ENCODE measurements at regions not wholly inside any gene's neighbourhood (a gene's known extent, or its start where the extent isn't known, plus 50 kb on each side); places are given as distances from the start of the nearest gene placed in this dataset.

DNA sequence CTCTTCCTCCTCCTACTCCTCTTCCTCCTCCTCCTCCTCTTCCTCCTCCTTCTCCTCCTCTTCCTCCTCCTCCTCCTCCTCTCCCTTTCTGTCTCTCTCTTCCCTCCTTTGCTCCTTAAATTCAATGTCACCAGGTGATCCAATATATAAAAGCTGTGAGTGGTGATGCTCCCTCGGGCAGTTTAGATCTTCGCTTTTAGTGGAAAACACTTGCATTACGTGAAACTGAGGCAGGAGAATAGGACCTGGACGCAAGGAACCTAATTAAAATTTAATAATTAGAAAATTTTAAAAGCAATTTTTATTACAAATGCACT, 279.7 kb downstream of the XXYLT1 start:
- Histone ChIP-seq H3K36me3 (ENCODE audit: low read depth) (no peaks in the 10 kb centered on the region), H3F3A (ENCODE audit: insufficient read depth, low read depth) (no peaks in the 10 kb centered on the region), H3K9me2 (ENCODE audit: insufficient read depth) (no peaks in the 10 kb centered on the region), H2AFZ (no peak overlapping the region), H3K4me1 (replicated peaks; ENCODE audit: insufficient read depth) (peaks cover 9% of the 10 kb centered on the region), H3K27ac (no peak overlapping the region), H3K4me2 (no peak overlapping the region), H3K27me3 (ENCODE audit: insufficient read depth, low read depth) (no peaks in the 10 kb centered on the region), H4K20me1 (ENCODE audit: insufficient read depth) (no peaks in the 10 kb centered on the region), H3K79me2 (ENCODE audit: low read depth) (no peaks in the 10 kb centered on the region), H3K9me3 (ENCODE audit: insufficient read depth, low read depth) (no peaks in the 10 kb centered on the region), H3K4me3 (no peak overlapping the region)
- DNase-seq: no peak
- no TSS peak for BruUV-seq (replicated peaks)
- ChIA-PET CTCF (no interaction called here), POLR2A (ENCODE audit: unreplicated experiment) (interaction anchor here (0.7 kb wide), 1 partner anchor 10 kb away, joined by 3 read pairs; no protein-coding TSS in a partner anchor)
- intact Hi-C loops (cut with micrococcal nuclease; ENCODE audit: unreplicated experiment): no loop called here
- TF ChIP-seq, protein P1, sequence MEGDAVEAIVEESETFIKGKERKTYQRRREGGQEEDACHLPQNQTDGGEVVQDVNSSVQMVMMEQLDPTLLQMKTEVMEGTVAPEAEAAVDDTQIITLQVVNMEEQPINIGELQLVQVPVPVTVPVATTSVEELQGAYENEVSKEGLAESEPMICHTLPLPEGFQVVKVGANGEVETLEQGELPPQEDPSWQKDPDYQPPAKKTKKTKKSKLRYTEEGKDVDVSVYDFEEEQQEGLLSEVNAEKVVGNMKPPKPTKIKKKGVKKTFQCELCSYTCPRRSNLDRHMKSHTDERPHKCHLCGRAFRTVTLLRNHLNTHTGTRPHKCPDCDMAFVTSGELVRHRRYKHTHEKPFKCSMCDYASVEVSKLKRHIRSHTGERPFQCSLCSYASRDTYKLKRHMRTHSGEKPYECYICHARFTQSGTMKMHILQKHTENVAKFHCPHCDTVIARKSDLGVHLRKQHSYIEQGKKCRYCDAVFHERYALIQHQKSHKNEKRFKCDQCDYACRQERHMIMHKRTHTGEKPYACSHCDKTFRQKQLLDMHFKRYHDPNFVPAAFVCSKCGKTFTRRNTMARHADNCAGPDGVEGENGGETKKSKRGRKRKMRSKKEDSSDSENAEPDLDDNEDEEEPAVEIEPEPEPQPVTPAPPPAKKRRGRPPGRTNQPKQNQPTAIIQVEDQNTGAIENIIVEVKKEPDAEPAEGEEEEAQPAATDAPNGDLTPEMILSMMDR (conservative IDR thresholded peaks at IDR 0.05): no peak
- TF ChIP-seq EZH2 (IDR thresholded peaks at IDR 0.05; ENCODE audit: low read depth): no peak

DNA sequence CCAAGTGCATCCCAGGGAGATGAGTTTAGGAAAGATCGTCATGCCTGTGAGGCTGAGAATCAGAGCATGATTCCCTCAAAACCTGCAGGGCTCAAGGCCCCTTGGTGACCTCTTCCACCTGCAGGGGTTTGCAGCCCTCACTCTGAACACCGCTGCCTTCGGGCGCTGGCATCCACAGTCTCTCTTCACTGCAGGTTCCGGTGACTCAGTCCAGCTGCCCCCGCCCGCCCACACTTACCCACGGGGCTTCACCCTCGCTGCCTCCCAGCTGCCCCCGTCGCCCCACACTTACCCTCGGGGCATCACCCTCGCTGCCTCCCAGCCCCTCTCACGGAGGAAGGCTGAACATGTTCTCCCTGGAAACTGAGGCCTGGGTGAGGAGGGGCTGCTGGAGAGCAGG, 277.1 kb downstream of the XXYLT1 start:
- ChIA-PET CTCF (no interaction called here), POLR2A (ENCODE audit: unreplicated experiment) (no interaction called here)
- Histone ChIP-seq H3K27me3 (ENCODE audit: insufficient read depth, low read depth) (no peaks in the 10 kb centered on the region), H3K9me2 (ENCODE audit: insufficient read depth) (no peaks in the 10 kb centered on the region), H3K4me1 (replicated peaks; ENCODE audit: insufficient read depth) (no peaks in the 10 kb centered on the region), H3K4me2 (no peak overlapping the region), H3K27ac (no peak overlapping the region), H3K9me3 (ENCODE audit: insufficient read depth, low read depth) (no peaks in the 10 kb centered on the region), H3F3A (ENCODE audit: insufficient read depth, low read depth) (no peaks in the 10 kb centered on the region), H3K4me3 (no peak overlapping the region), H4K20me1 (ENCODE audit: insufficient read depth) (no peaks in the 10 kb centered on the region), H3K36me3 (ENCODE audit: low read depth) (no peaks in the 10 kb centered on the region), H2AFZ (no peak overlapping the region), H3K79me2 (ENCODE audit: low read depth) (no peaks in the 10 kb centered on the region)
- intact Hi-C loops (cut with micrococcal nuclease; ENCODE audit: unreplicated experiment): no loop called here
- BruUV-seq (replicated peaks): no TSS peak
- TF ChIP-seq, protein P1 (conservative IDR thresholded peaks at IDR 0.05): no peak
- no peak for TF ChIP-seq EZH2 (IDR thresholded peaks at IDR 0.05; ENCODE audit: low read depth)
- no peak for DNase-seq

DNA sequence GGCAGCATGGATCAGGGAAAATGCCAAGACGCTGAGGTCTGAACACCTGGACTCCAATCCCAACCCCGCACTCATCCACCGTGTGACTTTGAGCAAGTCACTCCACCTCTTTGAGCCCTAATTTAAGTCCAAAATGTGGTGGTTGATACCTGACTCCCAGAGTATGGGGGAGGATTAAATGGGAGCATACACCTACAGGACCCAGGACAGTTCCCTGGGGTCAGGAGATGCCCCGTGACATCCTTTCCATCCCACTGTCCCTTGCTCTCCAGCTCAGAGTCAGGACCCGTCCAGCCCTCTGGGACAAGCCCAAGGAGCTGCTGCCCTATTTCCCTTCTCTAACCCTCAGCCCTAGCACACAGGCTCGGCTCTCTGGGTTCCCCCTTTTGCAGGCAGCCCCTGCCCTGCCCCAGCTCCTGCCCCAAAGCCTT, 276.4 kb downstream of the XXYLT1 start:
- Histone ChIP-seq H3K79me2 (ENCODE audit: low read depth) (no peaks in the 10 kb centered on the region), H3K9me2 (ENCODE audit: insufficient read depth) (no peaks in the 10 kb centered on the region), H3F3A (ENCODE audit: insufficient read depth, low read depth) (no peaks in the 10 kb centered on the region), H3K9me3 (ENCODE audit: insufficient read depth, low read depth) (no peaks in the 10 kb centered on the region), H3K27ac (no peak overlapping the region), H3K36me3 (ENCODE audit: low read depth) (no peaks in the 10 kb centered on the region), H3K27me3 (ENCODE audit: insufficient read depth, low read depth) (no peaks in the 10 kb centered on the region), H4K20me1 (ENCODE audit: insufficient read depth) (no peaks in the 10 kb centered on the region), H2AFZ (no peak overlapping the region), H3K4me1 (replicated peaks; ENCODE audit: insufficient read depth) (no peaks in the 10 kb centered on the region), H3K4me2 (no peak overlapping the region), H3K4me3 (no peak overlapping the region)
- CTCF ChIA-PET: no interaction called here
- POLR2A ChIA-PET (ENCODE audit: unreplicated experiment): no interaction called here
- DNase-seq: no peak
- intact Hi-C loops (cut with micrococcal nuclease; ENCODE audit: unreplicated experiment): no loop called here
- no TSS peak for BruUV-seq (replicated peaks)
- TF ChIP-seq EZH2 (IDR thresholded peaks at IDR 0.05; ENCODE audit: low read depth): no peak

DNA sequence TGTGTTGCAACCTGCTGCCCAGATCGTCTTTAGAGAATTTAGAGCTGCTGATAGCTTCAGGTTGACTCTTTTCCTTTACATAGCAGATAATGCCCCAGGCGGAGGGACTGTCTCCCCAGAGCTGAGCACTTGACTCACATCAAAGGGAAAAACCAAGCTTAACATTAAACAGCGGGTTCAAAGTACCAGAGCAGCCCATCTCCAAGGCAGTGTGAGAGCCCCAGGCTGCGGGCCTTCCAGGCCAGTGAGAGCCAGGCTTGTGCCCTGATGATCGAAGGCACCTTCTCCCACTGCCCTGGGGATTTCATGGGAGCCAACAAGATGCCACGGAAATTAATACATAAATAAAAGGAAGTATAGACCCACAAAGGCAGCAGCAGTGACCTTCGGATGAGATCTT, 275.6 kb downstream of the XXYLT1 start:
- Histone ChIP-seq H3K27me3 (ENCODE audit: insufficient read depth, low read depth) (no peaks in the 10 kb centered on the region), H3K27ac (no peak overlapping the region), H3K4me3 (no peak overlapping the region), H2AFZ (no peak overlapping the region), H3K4me2 (no peak overlapping the region), H3K4me1 (replicated peaks; ENCODE audit: insufficient read depth) (no peaks in the 10 kb centered on the region), H3K9me3 (ENCODE audit: insufficient read depth, low read depth) (no peaks in the 10 kb centered on the region), H3K36me3 (ENCODE audit: low read depth) (no peaks in the 10 kb centered on the region), H3K79me2 (ENCODE audit: low read depth) (no peaks in the 10 kb centered on the region), H3F3A (ENCODE audit: insufficient read depth, low read depth) (no peaks in the 10 kb centered on the region), H3K9me2 (ENCODE audit: insufficient read depth) (no peaks in the 10 kb centered on the region), H4K20me1 (ENCODE audit: insufficient read depth) (no peaks in the 10 kb centered on the region)
- ChIA-PET POLR2A (ENCODE audit: unreplicated experiment) (interaction anchor here (0.7 kb wide), 1 partner anchor 62 kb away, joined by 4 read pairs; no protein-coding TSS in a partner anchor), CTCF (no interaction called here)
- intact Hi-C loops (cut with micrococcal nuclease; ENCODE audit: unreplicated experiment): no loop called here
- BruUV-seq (replicated peaks): no TSS peak
- TF ChIP-seq EZH2 (IDR thresholded peaks at IDR 0.05; ENCODE audit: low read depth): no peak
- TF ChIP-seq, protein P1 (conservative IDR thresholded peaks at IDR 0.05): no peak
- no peak for DNase-seq
